MG63 (cell line): ENCODE measurements at regions not wholly inside any gene's neighbourhood (a gene's known extent, or its start where the extent isn't known, plus 50 kb on each side); places are given as distances from the start of the nearest gene placed in this dataset.

Experiments used
- DNase-seq: peaks from one replicate; pipeline ENCODE4 v3.0.0-alpha.2; 2020
- H3K27me3 ChIP-seq: fragments of 250-450 bp; sonication (Bioruptor Pico); 2 replicates; pipeline ENCODE4 v1.5.1; 2020; ENCODE audit warnings: mild to moderate bottlenecking, moderate library complexity
- H3K36me3 ChIP-seq: fragments of 250-450 bp; sonication (Bioruptor Pico); 2 replicates; pipeline ENCODE4 v1.5.1; 2020; ENCODE audit warnings: mild to moderate bottlenecking, moderate library complexity
- H3K4me3 ChIP-seq: fragments of 250-450 bp; sonication (Bioruptor Pico); 2 replicates; pipeline ENCODE4 v1.5.1; 2020; ENCODE audit warnings: mild to moderate bottlenecking, moderate library complexity
- H3K9me3 ChIP-seq: fragments of 250-450 bp; sonication (Bioruptor Pico); 2 replicates; pipeline ENCODE4 v1.5.1; 2020; ENCODE audit warnings: mild to moderate bottlenecking, moderate library complexity

GRCh38 chr1:185567440-185567839 is 166.8 kb upstream of the HMCN1 start:
- Histone ChIP-seq H3K9me3 (no peaks in the 10 kb centered on the region), H3K36me3 (no peaks in the 10 kb centered on the region), H3K27me3 (no peaks in the 10 kb centered on the region), H3K4me3 (no peak overlapping the region)
- no peak for DNase-seq

GRCh38 chr1:185566995-185567394 is 167.2 kb upstream of the HMCN1 start:
- no peak for DNase-seq
- H3K4me3 ChIP-seq, result no peak overlapping the region
- no peaks in the 10 kb centered on the region for H3K27me3 ChIP-seq
- H3K36me3 ChIP-seq, result no peaks in the 10 kb centered on the region
- no peaks in the 10 kb centered on the region for H3K9me3 ChIP-seq

- Histone ChIP-seq H3K36me3 (no peaks in the 10 kb centered on the region), H3K9me3 (no peaks in the 10 kb centered on the region), H3K4me3 (no peak overlapping the region), H3K27me3 (no peaks in the 10 kb centered on the region)
- no peak for DNase-seq
These were observed 168.9 kb upstream of the HMCN1 start for GRCh38 chr1:185565302-185565701.

- H3K36me3 ChIP-seq, result no peaks in the 10 kb centered on the region
- H3K27me3 ChIP-seq, result no peaks in the 10 kb centered on the region
- no peak overlapping the region for H3K4me3 ChIP-seq
These were observed 169.4 kb upstream of the HMCN1 start for GRCh38 chr1:185564816-185565215.

GRCh38 chr1:185562461-185563359 is 171.5 kb upstream of the HMCN1 start:
- Histone ChIP-seq H3K27me3 (no peaks in the 10 kb centered on the region), H3K4me3 (no peak overlapping the region), H3K9me3 (no peaks in the 10 kb centered on the region), H3K36me3 (no peaks in the 10 kb centered on the region)
- no peak for DNase-seq

More at GRCh38 chr1:185564816-185565215, 169.4 kb upstream of the HMCN1 start:
- no peak for DNase-seq
- H3K9me3 ChIP-seq, result no peaks in the 10 kb centered on the region

GRCh38 chr1:185561629-185562028 is 172.6 kb upstream of the HMCN1 start:
- no peak overlapping the region for H3K4me3 ChIP-seq
- H3K36me3 ChIP-seq, result no peaks in the 10 kb centered on the region
- H3K27me3 ChIP-seq, result no peaks in the 10 kb centered on the region
- H3K9me3 ChIP-seq, result no peaks in the 10 kb centered on the region
- no peak for DNase-seq

- no peak overlapping the region for H3K4me3 ChIP-seq
- DNase-seq, result no peak
- no peaks in the 10 kb centered on the region for H3K27me3 ChIP-seq
- H3K9me3 ChIP-seq, result no peaks in the 10 kb centered on the region
- H3K36me3 ChIP-seq, result no peaks in the 10 kb centered on the region
These were observed 173.4 kb upstream of the HMCN1 start for GRCh38 chr1:185560760-185561159.

GRCh38 chr1:185559684-185560331 is 174.4 kb upstream of the HMCN1 start:
- Histone ChIP-seq H3K36me3 (no peaks in the 10 kb centered on the region), H3K4me3 (no peak overlapping the region), H3K27me3 (no peaks in the 10 kb centered on the region), H3K9me3 (no peaks in the 10 kb centered on the region)
- DNase-seq, result peak; percentile 10

- H3K27me3 ChIP-seq, result no peaks in the 10 kb centered on the region
- no peaks in the 10 kb centered on the region for H3K9me3 ChIP-seq
- no peak overlapping the region for H3K4me3 ChIP-seq
- DNase-seq, result no peak
- H3K36me3 ChIP-seq, result no peaks in the 10 kb centered on the region
These were observed 175.0 kb upstream of the HMCN1 start for GRCh38 chr1:185559151-185559550.

GRCh38 chr1:185556561-185556960 is 177.6 kb upstream of the HMCN1 start:
- Histone ChIP-seq H3K9me3 (no peaks in the 10 kb centered on the region), H3K36me3 (no peaks in the 10 kb centered on the region), H3K4me3 (no peak overlapping the region), H3K27me3 (no peaks in the 10 kb centered on the region)
- no peak for DNase-seq

- no peaks in the 10 kb centered on the region for H3K27me3 ChIP-seq
- no peaks in the 10 kb centered on the region for H3K9me3 ChIP-seq
- H3K36me3 ChIP-seq, result no peaks in the 10 kb centered on the region
- no peak for DNase-seq
- H3K4me3 ChIP-seq, result no peak overlapping the region
These were observed 178.4 kb upstream of the HMCN1 start for GRCh38 chr1:185555743-185556142.

- Histone ChIP-seq H3K4me3 (no peak overlapping the region), H3K36me3 (no peaks in the 10 kb centered on the region)
- no peak for DNase-seq
These were observed 183.2 kb upstream of the HMCN1 start for GRCh38 chr1:185551008-185551407.

GRCh38 chr1:185549906-185550305 is 184.3 kb upstream of the HMCN1 start:
- DNase-seq, result no peak
- no peaks in the 10 kb centered on the region for H3K36me3 ChIP-seq
- no peaks in the 10 kb centered on the region for H3K9me3 ChIP-seq
- H3K27me3 ChIP-seq, result no peaks in the 10 kb centered on the region
- H3K4me3 ChIP-seq, result no peak overlapping the region

More at GRCh38 chr1:185551008-185551407, 183.2 kb upstream of the HMCN1 start:
- Histone ChIP-seq H3K9me3 (no peaks in the 10 kb centered on the region), H3K27me3 (no peaks in the 10 kb centered on the region)

- Histone ChIP-seq H3K9me3 (no peaks in the 10 kb centered on the region), H3K36me3 (no peaks in the 10 kb centered on the region), H3K4me3 (no peak overlapping the region), H3K27me3 (no peaks in the 10 kb centered on the region)
- DNase-seq, result no peak
These were observed 188.2 kb upstream of the HMCN1 start for GRCh38 chr1:185546029-185546428.

- Histone ChIP-seq H3K4me3 (no peak overlapping the region), H3K27me3 (no peaks in the 10 kb centered on the region), H3K9me3 (no peaks in the 10 kb centered on the region), H3K36me3 (no peaks in the 10 kb centered on the region)
- no peak for DNase-seq
These were observed 192.3 kb upstream of the HMCN1 start for GRCh38 chr1:185541871-185542301.

GRCh38 chr1:185540295-185540694 is 193.9 kb upstream of the HMCN1 start:
- no peak for DNase-seq
- Histone ChIP-seq H3K4me3 (no peak overlapping the region), H3K9me3 (no peaks in the 10 kb centered on the region), H3K27me3 (no peaks in the 10 kb centered on the region), H3K36me3 (no peaks in the 10 kb centered on the region)

GRCh38 chr1:185539277-185539943 is 194.8 kb upstream of the HMCN1 start:
- no peaks in the 10 kb centered on the region for H3K9me3 ChIP-seq
- H3K27me3 ChIP-seq, result no peaks in the 10 kb centered on the region
- no peaks in the 10 kb centered on the region for H3K36me3 ChIP-seq
- H3K4me3 ChIP-seq, result no peak overlapping the region
- no peak for DNase-seq
